ENCODE measurements at regions not wholly inside any gene's neighbourhood (a gene's known extent, or its start where the extent isn't known, plus 50 kb on each side); places are given as distances from the start of the nearest gene placed in this dataset.

DNA sequence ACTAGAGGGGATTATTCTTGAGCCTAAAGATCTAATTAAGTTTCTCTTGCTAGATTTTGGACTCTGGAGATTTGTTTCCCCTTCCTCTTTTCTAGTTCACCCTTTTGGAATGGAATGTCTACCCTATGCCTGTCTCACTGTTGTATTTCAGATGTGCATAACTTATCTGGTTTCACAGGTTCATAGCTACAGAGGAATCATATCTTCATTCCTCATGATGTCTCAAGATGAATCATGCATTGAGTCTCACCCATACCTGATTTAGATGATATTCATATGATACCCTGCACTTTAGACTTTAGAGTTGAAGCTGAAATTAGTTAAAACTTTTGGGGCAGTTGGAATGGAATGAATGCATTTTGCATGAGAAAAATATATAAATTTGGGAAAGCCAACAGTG, 246.7 kb downstream of the HS3ST1 start:
- DNase-seq = no peak

DNA sequence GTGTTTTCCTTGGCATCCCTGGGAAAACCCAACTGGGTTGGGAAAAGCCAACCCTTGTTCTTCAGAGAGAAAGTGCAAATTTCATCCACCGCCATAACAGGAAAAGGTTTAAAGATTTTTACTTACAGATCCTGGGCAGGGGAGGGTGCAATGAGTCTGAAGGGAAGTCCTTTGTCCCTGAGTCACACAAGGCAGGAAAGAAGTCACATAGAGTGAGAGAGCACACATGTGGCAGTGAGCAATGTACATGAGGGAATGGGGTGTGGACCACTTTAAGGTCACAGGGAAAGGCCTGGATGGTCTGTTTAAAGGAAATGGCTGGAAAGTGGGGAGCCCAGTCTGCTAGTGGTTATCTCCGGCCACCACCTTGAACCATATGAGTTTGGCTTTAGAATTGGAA, 248.9 kb downstream of the HS3ST1 start:
- DNase-seq = no peak

DNA sequence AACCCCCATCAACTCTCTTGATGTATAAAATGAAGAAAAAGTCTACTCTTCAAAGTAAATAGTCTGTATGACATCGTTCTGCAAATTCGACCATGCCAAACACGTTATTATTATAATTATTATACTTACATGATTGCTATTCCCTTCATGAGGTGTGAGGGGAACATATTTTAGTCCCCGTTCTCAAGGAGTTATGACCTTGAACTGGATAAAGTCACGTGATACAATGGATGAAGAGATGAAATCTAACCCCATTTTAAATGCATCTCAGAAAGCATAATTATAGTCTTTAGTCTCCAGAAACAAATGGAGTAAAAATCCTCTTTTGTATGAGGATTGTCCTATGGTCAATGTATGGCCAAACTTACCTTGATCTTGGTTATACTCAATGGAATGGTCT, 250.3 kb downstream of the HS3ST1 start:
- no peak for DNase-seq

DNA sequence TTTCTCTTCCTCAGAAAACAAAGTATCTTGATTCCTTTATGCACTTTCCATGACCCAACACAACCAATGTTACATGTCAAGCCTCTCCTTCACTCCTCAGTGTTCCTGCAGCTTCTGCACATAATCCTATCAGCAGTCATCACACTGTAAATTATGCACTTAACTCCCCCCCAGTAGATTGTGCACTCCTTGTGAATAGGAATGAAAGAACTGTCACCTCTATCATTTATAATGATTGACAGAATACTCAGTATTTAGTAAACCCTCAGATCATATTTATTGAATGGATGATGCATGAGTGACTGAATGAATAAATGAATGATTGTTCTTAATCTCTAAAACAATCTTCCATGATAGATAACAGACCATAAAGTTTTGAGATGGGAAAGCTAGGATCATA, 253.3 kb downstream of the HS3ST1 start:
- DNase-seq = no peak

DNA sequence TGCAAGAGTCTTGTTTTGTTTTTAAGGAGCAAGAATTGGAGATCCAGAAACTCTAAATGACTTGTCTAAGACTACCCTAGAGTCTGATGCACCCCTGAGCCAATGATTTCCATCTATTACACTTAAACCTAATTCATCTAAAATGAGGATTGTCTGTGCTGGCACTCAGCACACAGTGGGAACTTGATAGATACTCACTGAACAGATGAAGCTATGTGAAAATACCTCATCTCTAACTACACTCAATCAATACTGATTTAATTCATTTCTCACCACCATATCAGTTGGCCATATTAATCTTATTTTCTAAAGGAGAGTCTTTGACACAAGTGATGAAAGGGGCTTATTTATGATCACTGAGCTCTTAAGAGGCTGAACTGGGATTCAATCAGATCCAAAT, 262.1 kb downstream of the HS3ST1 start:
- DNase-seq = no peak

DNA sequence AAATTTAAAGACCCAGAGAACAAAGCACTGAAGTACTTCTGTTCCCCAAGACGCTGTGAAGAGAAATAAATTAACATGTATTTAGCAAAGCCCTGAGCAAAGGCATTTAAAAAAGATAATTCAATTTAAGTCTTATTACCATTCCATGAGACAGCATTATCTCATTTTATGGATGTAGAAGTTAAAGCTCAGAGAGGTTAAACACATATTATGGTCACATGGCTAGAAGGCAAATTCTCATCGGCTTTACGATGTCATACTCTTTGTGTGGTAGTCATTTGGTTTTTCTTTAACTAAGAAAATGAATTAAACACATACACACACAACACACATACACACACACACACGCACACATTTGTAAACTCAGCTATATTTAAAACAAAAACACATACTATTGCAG, 262.7 kb downstream of the HS3ST1 start:
- peak in 1 of 2 experiments; percentile 13 for DNase-seq

DNA sequence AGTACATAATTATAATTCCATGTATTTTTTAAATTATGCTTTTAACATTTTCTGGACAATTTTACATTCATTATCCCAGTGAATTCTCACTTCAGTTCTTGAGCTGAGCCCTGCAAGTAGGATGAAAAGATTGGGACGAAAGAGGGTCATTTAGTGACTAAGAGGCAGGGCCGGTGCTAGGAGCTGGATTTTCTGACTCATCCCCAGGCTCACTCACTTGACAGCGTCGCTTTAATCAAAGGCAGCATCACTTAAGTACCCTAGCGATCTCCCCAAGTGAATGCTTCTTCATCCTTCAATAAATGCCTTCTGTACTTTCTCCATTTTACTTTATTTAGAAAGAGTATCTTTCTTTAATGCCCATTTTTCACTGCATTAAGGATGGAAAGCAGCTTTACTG, 263.6 kb downstream of the HS3ST1 start:
- DNase-seq = no peak

DNA sequence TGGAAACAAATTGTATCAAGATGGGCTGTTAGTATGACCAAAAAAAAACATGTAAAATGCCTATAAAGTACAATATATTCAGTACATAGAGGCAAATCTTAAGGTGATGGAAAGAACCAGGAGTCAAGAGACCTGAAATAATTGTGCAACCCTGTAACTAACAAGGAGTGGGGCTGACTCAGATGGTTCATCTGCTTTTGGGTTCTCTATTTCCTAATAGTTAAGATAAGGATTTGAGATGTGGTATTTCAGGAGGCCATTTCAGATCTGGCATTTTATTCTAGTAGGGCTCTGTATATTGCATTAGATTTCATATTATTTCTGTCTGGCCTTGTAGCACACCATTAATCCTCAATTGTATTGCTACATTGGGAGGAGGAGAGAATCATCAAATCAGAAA, 268.4 kb downstream of the HS3ST1 start:
- no peak for DNase-seq

DNA sequence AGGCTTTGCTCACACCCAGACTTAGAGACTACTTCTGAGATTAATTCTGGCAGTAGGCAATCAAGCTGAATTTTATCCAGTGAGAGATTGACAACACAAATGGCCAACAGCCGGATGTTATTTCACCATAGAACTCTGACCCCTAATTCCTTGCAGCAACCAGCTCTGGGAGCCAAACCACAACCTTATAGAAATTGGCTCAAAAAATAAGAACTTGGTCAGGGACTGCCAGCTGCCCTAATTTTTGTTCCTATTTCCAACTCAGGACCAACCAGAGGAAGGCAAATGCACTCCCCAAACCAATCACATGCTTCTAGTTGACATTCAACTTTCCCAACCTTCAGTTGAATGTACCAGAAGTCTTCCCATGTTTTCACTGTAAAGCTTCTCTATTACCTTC, 269.7 kb downstream of the HS3ST1 start:
- DNase-seq = no peak

DNA sequence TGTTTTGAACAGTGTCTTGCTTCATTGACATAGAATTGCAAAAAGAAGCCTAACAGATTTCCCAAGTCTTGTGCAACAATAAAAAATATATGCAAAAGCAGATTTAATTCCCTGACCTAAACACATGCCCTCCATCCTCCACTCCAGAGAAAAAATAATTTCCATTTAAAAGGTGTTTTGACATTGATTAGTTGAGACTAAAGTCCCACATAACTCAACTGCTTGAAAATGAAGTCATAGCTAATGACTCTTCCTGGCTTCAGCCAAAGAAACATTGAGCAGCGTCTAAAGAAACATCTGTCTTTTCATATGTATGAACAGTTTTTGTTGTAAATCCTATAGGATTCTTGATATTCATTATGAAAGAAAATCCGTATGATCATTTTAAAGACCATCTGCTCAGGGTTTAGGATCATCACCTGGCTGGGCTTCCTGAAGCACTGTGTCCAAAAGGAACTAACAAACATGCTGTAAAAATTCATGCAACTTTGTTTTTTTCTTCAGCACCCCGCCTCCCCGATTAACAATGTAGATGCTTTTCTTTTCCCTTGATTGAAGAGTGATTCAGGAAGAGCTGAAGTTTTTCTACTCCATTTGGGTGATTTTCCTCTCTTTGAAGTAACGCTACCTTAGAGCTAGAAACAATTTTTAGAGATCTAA, 273.4 kb downstream of the HS3ST1 start:
- no peak for DNase-seq

DNA sequence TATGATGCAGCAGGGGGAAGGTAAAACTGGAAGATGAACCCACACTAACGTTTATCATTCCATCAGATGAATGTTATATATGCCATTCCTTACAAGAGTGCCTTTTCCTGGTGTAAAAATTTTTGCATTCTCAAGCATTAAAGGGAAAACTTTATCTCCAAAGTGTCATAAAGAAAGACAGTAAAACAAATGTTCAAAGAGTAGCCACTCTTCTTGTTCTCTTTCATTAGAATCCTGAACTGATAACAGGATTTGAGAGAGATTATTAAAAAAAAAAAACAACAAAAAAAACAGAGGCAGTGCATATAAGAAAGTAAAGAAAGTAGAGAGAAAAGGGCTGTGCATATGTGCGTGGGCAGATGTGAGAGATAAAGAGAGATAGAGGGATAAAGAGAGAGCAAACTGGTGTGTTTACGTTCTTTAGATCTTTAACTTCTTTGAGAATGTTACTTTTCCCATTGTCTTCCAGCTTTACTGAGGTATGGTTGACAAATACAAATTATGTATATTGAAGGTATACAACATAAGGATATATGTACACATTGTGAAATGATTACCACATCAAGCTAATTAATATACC, 275.4 kb downstream of the HS3ST1 start:
- no peak for DNase-seq

DNA sequence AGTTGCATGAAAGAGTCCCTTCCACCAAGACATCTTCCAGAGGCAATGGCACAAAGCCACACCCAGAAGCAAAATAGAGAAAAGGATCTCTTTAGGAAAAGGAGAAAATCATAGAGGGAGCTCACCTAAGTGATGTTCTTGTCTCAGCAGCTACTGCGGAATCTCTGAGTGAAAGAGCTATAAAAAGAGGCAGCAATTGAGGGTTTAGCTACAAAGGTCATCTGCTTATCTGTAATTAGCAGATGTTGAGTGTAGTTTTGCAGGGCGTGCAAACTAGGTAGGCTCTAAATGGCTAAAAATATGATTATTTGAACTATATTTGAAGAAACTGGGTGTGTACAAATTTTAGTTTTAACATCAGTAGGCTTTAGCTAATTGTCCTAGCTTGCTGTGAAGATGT, 276.0 kb downstream of the HS3ST1 start:
- no peak for DNase-seq

DNA sequence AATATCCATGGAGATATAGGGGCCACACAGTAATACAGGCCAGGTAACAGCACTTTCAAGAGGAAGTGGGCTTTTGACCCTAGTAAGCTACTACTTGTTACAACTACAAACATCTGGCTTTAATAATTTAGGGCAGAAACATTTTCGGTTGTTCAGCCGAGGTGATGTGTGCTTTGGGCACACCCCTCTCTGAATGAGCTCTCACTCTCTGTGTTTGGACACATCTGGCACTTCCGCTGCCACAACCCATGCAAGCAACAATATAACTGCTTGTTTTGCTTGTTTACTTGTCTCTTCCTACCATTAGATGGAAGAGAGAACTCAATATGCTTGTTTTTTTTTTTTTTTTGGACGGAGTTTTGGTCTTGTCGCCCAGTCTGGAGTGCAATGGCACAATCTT, 277.2 kb downstream of the HS3ST1 start:
- no peak for DNase-seq

DNA sequence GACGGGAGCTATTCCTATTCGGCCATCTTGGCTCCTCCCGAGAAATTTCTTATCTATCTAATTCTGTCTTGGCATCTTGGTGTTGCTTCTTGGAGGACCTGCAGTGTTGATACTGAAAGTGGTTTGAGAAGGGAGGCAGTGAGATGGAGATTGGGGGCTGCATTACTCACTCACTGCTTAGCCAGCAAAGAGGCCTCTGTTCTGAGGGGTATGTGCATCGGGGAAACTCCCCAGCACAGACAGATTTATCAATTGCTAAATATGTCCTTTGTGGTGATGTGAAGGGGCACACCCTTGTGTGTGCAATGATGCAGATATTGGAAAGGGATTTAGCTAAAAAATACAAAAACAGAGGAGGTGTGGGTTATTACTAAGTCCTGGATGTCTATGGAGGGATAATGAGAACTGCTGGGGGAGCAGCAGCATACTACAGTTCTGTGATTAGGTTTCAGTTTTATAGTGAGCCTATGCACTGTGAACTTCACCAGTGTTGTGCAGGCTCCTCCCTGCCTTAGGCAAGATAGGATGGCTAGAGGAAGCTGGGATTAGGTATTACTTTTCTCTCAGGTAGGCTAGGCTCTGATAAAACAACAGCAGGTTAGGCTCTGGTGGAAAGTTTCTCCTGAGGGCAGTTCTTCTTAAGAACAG, 279.0 kb downstream of the HS3ST1 start:
- peak; percentile 45 to 71 for DNase-seq

DNA sequence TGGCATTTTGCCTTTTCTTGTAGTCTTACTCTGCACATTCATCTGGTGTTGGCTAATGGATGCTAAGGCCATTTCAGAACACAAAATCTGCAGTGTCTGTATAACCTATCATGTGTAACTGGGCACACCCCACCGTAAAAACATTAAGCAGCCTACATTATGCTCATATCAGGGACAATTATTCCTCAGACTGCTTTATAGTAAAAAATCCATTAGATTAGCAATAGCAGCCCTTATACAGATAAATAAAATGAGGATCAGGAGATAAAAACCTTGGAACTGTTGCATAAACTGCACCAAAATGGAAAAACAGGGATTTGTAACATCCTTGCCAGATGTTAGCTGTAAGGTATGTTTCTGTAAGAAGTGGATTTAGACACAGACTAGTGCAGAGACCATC, 288.8 kb downstream of the HS3ST1 start:
- DNase-seq = peak in 1 of 2 experiments; percentile 3

DNA sequence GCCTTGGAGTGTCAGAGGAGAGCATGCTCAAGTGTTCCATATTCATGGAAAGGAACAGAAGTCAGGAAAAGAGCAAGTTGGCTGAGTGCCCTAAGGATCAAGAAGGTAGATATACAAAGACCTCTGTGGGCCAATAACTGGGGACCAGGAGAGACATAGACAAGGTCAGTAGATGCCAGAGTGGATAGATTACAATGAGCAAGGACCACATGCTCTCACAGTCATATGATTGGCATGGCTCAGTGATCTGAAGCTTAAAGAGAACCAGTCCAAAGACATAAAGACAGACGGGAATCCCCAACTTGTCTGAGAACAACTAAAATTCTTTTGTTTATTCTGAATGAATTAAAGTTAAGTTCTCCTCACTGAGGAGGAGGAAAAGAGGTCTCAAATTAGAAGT, 289.7 kb downstream of the HS3ST1 start:
- no peak for DNase-seq

DNA sequence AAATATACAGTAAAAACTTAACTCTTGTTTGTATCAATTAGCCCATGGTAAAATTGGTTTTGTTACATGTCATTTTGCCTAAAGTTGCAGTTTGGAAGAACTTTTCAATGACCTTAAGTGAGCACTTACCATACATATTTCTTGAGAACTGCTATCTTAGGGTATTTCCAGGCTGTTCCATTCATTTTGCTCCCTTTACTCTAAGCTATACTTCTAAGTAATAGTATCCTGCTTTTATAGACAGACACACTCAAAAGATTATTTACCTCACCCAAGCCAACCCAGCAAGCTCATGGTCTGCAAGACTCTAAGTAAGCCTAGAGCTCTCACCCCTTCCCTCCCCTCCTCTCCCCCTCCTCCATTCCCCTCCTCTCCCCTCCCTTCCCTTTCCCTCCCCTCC, 294.0 kb downstream of the HS3ST1 start:
- DNase-seq = no peak

DNA sequence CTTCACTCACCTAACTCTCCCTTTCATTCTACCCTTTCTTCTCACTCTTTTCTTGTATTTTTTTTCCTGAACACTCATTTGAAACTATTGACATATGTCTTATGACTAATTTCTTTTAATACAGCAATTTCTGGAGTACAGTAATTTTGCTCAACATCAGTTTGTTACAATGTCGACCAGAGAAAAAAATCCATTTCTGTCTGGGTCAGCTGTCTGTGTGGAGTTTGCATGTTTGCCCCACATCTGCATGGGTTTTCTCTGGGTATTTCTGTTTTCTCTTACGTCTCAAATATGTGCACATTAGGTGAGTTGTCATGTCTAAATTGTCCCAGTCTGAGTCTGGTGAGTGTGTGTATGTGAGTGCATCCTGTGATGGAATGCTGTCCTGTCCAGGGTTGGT, 294.8 kb downstream of the HS3ST1 start:
- no peak for DNase-seq

DNA sequence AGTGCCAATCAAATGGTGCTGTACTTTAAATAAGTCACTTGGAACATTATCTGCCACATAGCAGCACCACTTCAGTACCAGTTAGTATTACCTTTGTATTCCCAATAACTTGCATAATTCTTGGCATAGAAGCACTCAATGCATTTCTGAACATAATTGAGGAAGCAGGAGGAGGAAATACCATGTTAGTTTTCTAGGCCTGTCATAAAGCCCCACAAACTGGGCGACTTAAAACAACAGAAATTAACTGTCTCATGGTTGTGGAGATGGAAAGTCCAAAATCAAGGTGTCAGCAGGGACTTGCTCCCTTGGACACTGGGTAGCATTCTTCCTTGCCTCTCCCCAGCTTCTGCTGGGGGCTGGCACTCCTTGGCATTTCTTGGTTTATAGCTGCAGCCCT, 296.2 kb downstream of the HS3ST1 start:
- no peak for DNase-seq

DNA sequence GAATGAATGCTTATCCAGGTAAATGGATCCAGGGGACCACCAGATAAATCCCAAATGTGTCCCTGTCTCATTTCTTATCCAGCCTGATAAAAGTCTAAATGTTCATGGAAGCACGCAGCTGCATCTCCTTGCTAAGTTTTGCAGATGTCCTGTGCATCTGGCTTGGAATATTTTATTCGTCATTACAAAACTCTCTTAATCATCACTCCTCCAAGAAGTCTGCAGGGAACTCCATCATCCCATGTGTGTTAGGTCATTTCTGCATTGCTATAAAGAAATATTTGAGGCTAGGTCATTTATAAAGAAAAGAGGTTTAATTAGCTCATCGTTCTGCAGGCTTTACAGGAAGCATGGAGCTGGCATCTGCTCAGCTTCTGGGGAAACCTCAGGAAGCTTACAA, 297.2 kb downstream of the HS3ST1 start:
- no peak for DNase-seq

DNA sequence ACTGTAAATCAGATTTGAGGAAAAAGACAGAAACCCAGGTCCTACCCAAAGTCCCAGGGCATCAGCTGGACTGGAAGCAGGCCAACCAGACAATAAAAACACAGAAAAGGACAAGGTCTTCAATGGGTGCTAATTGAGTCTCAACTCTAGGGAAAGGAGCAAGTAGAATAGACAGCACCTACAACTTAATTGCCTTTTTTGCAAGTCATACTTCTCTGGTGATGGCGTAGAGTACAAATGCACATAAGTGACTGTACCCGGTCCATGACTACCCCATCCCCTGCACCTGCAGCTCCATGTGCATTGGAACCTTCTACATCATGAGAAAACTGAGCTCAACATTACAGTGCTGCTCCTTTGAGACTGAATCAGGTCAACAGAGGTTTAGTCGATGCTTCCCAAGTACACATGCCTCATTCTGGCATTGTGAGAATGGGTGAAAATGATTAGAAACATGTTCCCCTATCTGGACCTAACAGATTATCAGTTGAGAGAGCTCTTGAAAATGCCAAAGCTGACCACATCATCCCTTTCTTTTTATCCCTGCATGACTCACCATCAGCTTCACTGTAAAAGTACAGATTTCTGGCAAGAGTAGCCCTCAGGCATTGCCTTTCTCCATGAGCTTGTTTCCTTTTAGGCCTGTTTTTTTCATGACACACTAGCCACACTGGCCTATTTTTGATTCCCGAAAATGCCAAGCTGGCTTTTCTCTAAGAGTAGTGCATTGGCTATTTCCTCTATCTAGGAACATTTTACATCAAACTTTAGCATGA, 298.3 kb downstream of the HS3ST1 start:
- no peak for DNase-seq

DNA sequence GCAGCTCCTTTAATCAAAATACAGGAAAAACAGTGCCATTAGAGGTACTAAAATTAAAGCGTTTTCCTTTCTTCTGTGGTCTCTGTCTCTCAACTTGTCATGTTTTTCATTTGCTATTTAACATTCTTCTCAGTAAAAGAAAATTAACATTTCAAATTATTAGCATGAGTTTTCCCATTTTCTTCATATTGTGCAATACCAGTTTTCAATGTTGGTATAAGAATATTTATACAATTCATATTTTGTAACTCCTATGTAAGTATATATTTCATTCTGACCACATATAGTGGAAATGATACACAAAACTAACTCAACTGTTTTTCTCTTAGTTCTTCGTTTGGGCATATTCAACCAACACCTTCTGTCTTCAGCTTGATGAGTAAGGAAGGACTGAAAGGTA, 308.3 kb downstream of the HS3ST1 start:
- DNase-seq = no peak

DNA sequence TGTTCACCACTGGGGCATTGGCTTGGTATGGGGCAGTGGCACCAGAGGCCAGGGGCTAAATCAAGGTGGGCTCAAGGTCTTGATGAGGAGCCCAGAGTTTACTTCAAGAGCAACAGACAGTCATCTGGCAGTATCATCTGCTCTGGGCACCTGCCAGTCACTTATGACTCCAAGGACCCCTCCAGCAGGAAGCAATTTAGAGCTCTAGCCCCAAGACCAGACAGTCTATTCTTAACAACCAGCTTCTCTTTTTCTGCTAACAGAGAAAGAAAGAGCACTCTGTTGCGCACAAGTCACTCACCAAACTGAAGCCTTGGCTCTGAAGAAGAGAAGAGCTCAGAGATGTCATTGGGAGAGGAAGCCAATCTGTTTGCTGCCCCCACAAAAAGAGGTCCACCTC, 309.2 kb downstream of the HS3ST1 start:
- no peak for DNase-seq

DNA sequence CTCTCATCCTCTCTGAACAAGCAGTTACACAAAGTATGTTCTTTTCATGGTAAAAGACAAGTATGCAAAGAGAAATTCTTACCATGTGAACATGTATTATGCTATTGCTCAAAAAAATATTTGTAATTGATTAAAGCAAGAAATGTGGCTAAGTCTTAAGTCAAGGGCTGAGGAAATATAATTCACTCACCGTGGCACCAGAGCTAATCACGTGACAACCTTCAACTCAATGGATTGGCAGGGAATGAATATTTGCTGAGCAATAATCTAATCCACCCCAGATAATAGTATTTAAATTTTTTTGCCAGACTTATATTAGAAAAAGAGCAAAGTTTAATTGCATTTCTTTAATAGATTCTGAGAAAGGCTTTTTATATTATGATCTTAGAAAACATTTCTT, 310.2 kb downstream of the HS3ST1 start:
- no peak for DNase-seq

Data from NCI-H526 (cell line).